Small intestine (tissue), 7 donors: ENCODE measurements at regions not wholly inside any gene's neighbourhood (a gene's known extent, or its start where the extent isn't known, plus 50 kb on each side); places are given as distances from the start of the nearest gene placed in this dataset.

ENCODE experiments used
- DNase-seq, 2 donors: peaks; one replicate each; pipeline versions ENCODE4 v3.0.0 to v3.0.0-alpha.2; 2013
- FAIRE-seq: peaks from 2 replicates; lab custom pipeline; 2012; peaks lifted over from hg19 to GRCh38; lab: Jason Lieb, UNC
- H3K27ac ChIP-seq, 3 donors: one replicate each; pipeline ENCODE4 v1.5.1; 2013; ENCODE audit warnings: low read length in 2 of 3, mild to moderate bottlenecking in 2 of 3, control low read depth in 1 of 3, inconsistent platforms in 1 of 3, low read depth in 1 of 3, moderate library complexity in 1 of 3
- H3K27me3 ChIP-seq, 3 donors: one replicate each; pipeline ENCODE4 v1.6.1; 2013; ENCODE audit warnings: low read length in 3 of 3, inconsistent platforms in 1 of 3; ENCODE audit not compliant: control insufficient read depth in 3 of 3, insufficient read depth in 3 of 3
- H3K36me3 ChIP-seq, 3 donors: one replicate each; pipeline ENCODE4 v1.6.1; 2013; ENCODE audit warnings: low read length in 3 of 3, inconsistent platforms in 1 of 3, low read depth in 1 of 3, mild to moderate bottlenecking in 1 of 3, moderate library complexity in 1 of 3; ENCODE audit not compliant: control insufficient read depth in 3 of 3, insufficient read depth in 2 of 3
- H3K4me1 ChIP-seq, 3 donors: one replicate each; pipeline ENCODE4 v1.6.1; 2013; ENCODE audit warnings: low read length in 2 of 3, inconsistent platforms in 1 of 3, low read depth in 1 of 3, mild to moderate bottlenecking in 1 of 3, moderate library complexity in 1 of 3; ENCODE audit not compliant: control insufficient read depth in 3 of 3, insufficient read depth in 2 of 3
- H3K4me3 ChIP-seq, 3 donors: one replicate each; pipeline ENCODE4 v1.5.1; 2013; ENCODE audit warnings: low read length in 3 of 3, control low read depth in 1 of 3, inconsistent platforms in 1 of 3, low read depth in 1 of 3, mild to moderate bottlenecking in 1 of 3, moderate library complexity in 1 of 3
- H3K9me3 ChIP-seq, 2 donors: one replicate each; pipeline ENCODE4 v1.6.1; 2013; ENCODE audit warnings: low read depth in 1 of 2, low read length in 1 of 2; ENCODE audit not compliant: control insufficient read depth in 2 of 2, insufficient read depth in 1 of 2
- WGBS, 3 donors: extraction: QIAGEN DNeasy Blood & Tissue Kit; methylation state at CpG; one replicate each; pipeline ENCODE4 v1.1.7; 2013; 5-methylcytosine and 5-hydroxymethylcytosine counted together
- donor health status: healthy with polysubstance abuse.
- donor health status: control.
- donor health status: control.
- donor health status: Bipolar disorder and iron deficiency.
- donor health status: healthy.

DNA sequence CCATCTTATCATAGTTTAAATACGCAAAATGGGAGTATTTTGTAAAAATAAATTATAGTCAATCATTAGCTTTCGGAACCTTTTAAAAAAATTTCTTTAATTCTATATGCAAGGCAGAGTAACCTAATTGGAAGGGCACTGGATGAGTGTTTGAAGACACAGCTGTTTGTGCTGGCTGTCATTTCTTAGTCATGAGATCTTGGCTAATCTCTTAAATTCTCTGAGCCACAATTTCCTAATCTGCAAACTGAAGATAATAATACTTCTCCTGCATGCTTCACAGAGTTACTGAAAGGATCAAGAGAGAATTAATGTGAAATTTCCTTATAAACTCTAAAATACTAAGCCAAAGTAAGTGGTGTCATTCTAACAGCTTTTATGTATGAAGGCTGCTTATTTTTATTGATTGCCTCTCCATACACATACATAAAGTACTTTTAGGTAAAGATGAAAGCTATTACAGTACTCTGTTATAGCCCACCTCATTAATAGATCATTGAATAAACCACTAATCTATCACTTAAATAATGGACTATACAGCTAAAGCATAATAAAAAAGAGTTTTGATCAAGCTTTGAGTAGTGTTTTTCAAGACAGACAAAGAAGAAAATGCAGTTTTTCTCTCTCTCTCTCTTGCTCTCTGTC is 383.7 kb upstream of the IRAK1BP1 start:
- H3K4me1 ChIP-seq, result no peaks in the 10 kb centered on the region
- FAIRE-seq, result no peak

DNA sequence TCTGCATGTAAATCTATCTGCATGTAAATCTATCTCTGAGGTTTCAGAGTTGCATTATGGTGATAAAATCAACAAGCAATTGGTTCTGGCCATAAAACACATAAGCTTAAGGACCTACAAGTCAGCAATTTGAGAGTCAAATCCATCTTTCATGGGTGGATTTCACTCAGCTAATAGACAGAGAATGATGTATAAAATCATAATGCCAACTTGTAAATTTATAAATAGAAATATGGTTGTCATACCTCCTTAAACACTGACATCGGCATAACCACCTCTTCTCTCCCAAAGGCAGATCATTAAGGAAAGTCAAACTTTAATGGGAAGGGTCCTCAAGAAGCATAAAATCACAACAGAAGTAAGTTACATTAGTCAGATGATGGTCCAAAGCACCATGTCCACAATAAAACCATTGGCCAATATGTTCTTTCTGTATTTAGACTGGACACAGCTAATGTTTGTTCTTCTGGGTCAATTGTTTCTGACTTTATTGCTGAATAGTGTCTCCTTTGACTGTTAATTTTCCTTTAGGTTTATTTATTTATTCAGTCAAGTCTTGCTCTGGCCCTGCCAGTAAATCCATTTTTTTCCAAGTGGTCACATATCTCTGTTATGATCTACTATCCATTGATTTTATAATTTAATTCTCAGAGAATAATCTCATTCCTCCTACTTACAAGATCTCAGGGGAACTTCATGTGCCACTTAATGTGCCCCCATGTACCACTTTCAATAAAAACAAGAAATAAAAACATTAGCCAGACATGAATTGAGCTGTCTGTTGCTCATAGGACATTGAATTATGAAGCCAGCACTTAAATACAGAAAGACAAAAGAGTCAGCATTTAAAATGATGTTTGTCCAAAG is 382.9 kb upstream of the IRAK1BP1 start:
- Histone ChIP-seq H3K36me3 (no peaks in the 10 kb centered on the region), H3K9me3 (no peaks in the 10 kb centered on the region), H3K4me3 (no peak overlapping the region), H3K4me1 (no peaks in the 10 kb centered on the region), H3K27me3 (no peaks in the 10 kb centered on the region), H3K27ac (no peak overlapping the region)
- no peak for FAIRE-seq
- 94 to 97% (median 96%) methylated on average over 1 of the region's 1 CpG for WGBS, 3 donors
- no peak for DNase-seq

More for the DNA sequence above, 383.7 kb upstream of the IRAK1BP1 start:
- no peaks in the 10 kb centered on the region for H3K9me3 ChIP-seq
- no peak for DNase-seq
- 72 to 79% (median 77%) methylated on average over 2 of the region's 2 CpGs for WGBS, 3 donors
- no peaks in the 10 kb centered on the region for H3K27me3 ChIP-seq
- no peak overlapping the region for H3K27ac ChIP-seq
- no peaks in the 10 kb centered on the region for H3K36me3 ChIP-seq
- no peak overlapping the region for H3K4me3 ChIP-seq

DNA sequence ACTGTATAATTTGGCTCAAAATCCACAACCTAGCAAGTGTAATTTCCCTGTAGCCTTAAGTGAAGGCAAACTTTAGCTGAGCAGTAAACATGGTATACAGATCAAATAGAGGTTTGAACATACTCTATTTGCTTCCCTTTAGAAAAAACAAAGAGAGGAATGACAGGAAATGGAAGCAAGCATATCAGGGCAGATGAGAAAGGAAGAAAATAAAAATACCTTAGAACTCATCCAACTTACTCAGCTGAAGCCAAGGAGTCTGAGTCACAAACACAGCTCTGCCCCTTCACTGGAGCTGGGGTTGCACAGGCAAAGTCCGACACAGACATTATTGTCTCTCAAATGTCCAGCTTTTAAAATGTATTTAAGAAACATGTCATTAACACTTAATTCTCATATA is 379.9 kb upstream of the IRAK1BP1 start:
- Histone ChIP-seq H3K9me3 (no peaks in the 10 kb centered on the region), H3K4me1 (no peaks in the 10 kb centered on the region), H3K27ac (no peak overlapping the region), H3K27me3 (no peaks in the 10 kb centered on the region), H3K4me3 (no peak overlapping the region), H3K36me3 (no peaks in the 10 kb centered on the region)
- DNase-seq (no peak), FAIRE-seq (no peak)
- 48 to 87% (median 72%) methylated on average over 1 of the region's 1 CpG for WGBS, 3 donors

DNA sequence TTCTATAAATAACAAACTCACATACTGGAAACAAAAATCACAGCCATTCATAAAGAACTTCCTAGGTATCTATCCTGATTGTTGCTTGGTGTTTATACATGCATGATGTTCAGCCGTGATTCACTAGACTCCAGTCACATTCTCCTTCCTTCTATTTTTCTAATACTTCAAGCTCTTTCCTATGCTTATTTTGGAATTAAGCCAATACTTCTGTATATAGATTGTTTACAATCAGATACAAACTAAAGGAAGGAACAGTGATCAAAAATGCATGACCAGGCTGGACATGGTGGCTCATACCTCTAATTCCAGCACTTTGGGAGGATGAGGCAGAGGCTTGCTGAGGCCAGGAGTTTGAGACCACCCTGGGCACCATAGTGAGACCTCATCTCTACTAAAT is 377.5 kb upstream of the IRAK1BP1 start:
- Histone ChIP-seq H3K36me3 (no peaks in the 10 kb centered on the region), H3K27me3 (no peaks in the 10 kb centered on the region), H3K4me1 (no peaks in the 10 kb centered on the region), H3K4me3 (no peak overlapping the region), H3K27ac (no peak overlapping the region), H3K9me3 (no peaks in the 10 kb centered on the region)
- FAIRE-seq (no peak), DNase-seq (no peak)
- 31 to 66% (median 53%) methylated on average over 1 of the region's 1 CpG for WGBS, 3 donors

DNA sequence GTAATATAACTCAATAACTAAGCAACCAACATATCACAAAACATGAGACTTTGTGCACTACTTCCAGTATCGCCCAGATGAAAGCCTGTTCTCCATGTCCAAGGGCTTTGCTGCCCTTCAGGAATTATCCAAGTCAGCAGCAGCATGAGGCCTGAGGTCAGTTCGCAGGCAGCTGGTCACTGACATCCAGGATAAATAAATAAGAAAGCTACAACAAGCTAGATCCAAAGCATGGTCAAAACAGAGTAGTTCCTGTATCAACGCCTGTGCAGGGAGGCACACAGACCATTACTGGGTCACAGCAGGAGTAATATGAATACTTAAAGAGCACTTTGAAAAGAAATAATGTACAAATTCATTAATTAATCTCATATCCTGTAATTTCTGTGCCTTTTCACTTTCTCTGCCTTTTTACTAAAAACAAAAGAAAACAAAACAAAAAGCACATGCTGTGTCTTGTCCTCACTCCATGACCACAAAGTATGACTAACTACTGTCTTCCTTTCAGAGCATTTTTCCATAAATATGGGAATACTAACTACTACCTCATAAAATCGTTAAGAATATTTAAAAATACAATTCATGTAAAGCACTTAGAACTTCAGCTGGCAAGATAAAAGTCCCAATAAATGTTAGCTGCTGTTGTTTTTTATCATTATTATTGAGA is 374.9 kb upstream of the IRAK1BP1 start:
- Histone ChIP-seq H3K4me3 (no peak overlapping the region), H3K27me3 (no peaks in the 10 kb centered on the region), H3K36me3 (no peaks in the 10 kb centered on the region), H3K27ac (no peak overlapping the region), H3K4me1 (no peaks in the 10 kb centered on the region), H3K9me3 (no peaks in the 10 kb centered on the region)
- 55 to 75% (median 57%) methylated on average over 4 of the region's 4 CpGs for WGBS, 3 donors
- FAIRE-seq (no peak), DNase-seq (no peak)

DNA sequence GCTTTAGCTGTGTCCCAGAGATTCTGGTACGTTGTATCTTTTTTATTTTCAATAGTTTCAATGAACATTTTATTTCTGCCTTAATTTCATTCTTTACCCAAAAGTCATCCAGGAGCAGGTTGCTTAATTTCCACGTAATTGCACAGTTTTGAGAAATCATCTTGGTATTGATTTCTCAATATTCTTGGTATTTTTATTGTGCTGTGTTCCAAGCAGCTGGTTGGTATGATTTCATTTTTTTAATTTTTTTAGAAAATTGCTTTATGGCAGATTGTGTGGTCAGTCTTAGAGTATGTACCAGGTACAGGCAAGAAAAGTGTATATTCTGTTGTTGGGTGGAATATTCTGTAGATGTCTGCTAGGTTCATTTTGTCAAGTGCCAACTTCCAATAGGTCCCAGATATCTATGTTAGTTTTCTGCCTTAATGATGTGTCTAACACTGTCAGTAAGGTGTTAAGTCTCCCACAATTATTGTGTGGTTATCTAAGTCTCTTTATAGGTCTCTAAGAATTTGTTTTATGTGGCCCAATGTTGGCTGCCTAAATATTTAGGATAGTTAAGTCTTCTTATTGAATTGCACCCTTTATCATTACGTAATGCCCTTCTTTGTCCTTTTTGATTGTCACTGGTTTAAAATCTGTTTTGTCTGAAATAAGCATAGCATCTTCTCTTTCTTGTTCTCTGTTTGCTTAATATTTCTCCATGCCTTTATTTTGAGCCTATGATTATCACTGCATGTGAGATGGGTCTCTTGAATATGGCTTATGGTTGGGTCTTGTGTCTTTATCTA is 366.9 kb upstream of the IRAK1BP1 start:
- Histone ChIP-seq H3K4me3 (no peak overlapping the region), H3K27ac (no peak overlapping the region), H3K27me3 (no peaks in the 10 kb centered on the region), H3K36me3 (no peaks in the 10 kb centered on the region), H3K9me3 (no peaks in the 10 kb centered on the region), H3K4me1 (no peaks in the 10 kb centered on the region)
- DNase-seq, result no peak
- no peak for FAIRE-seq
- WGBS, 3 donors, result 68 to 79% (median 71%) methylated on average over 3 of the region's 3 CpGs

DNA sequence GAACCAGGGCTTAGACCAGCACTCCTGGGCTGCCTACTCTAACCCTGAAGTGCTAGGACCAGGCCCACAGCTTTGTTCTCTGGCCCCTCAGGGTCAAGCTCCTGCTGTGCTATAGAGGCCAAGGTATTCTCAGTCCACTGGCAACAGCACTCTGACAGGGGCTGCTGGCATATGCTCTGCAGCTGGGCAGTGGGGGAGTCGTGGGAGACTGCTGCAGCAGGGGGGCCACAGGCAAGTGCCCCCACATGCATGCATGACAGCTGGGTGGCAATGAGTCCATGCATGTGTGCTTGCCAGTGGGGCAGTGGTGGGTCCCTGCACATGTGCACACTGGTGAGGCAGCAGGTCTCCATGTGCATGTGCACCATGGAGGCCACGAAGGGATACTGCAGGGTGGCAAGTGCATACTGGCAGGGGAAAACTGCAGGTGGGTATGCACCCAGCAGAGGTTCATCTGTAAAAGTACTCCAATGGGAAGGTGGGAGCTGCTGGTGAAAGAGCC is 364.9 kb upstream of the IRAK1BP1 start:
- no peak for FAIRE-seq
- WGBS, 3 donors, result 73 to 76% (median 74%) methylated on average over 2 of the region's 2 CpGs
- no peak overlapping the region for H3K27ac ChIP-seq

DNA sequence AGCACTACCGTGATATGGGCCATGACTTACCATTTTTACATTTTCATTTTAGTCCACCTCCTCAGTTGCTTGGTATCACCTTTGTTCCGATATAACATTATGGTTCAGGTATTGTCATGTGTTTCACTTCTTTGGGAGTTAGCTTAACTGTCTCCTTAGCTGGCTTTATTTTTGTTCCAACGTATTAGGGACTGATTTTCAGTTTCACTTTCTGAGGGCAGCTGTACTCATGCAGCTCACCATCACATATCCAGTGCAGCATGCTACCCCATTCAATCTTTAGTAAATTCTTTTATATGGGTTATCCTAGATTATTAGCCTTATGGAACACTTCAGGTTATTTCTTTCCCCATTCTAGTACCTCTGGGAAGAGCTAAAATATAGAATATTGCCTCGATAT is 362.2 kb upstream of the IRAK1BP1 start:
- H3K27ac ChIP-seq, result no peak overlapping the region
- 30 to 68% (median 52%) methylated on average over 4 of the region's 4 CpGs for WGBS, 3 donors
- DNase-seq (peak in 1 of 2 donors; percentile 36), FAIRE-seq (no peak)
- no peaks in the 10 kb centered on the region for H3K9me3 ChIP-seq
- H3K4me3 ChIP-seq, result no peak overlapping the region
- H3K4me1 ChIP-seq, result no peaks in the 10 kb centered on the region
- H3K27me3 ChIP-seq, result no peaks in the 10 kb centered on the region
- no peaks in the 10 kb centered on the region for H3K36me3 ChIP-seq

More for the DNA sequence above, 364.9 kb upstream of the IRAK1BP1 start:
- Histone ChIP-seq H3K4me1 (no peaks in the 10 kb centered on the region), H3K27me3 (no peaks in the 10 kb centered on the region), H3K36me3 (no peaks in the 10 kb centered on the region), H3K9me3 (no peaks in the 10 kb centered on the region), H3K4me3 (no peak overlapping the region)
- DNase-seq, result no peak
